ENCODE measurements at regions not wholly inside any gene's neighbourhood (a gene's known extent, or its start where the extent isn't known, plus 50 kb on each side); places are given as distances from the start of the nearest gene placed in this dataset.

- 60% methylated on average over 3 of the region's 3 CpGs for WGBS
- H3K27ac ChIP-seq (ENCODE audit: low read depth in 1 of 2, low read length in 1 of 2): no peak overlapping the region
- H3K4me3 ChIP-seq (ENCODE audit: low read length in 2 of 2): no peak overlapping the region
- no peaks in the 10 kb centered on the region for H3K36me3 ChIP-seq (ENCODE audit: control insufficient read depth in 2 of 2, insufficient read depth in 2 of 2, low read length in 1 of 2)
- no peak for DNase-seq (ENCODE audit: low read depth in 6 of 9, low spot score in 9 of 9)
- peaks cover 0 to 2% of the 10 kb centered on the region in 2 donors for H3K9me3 ChIP-seq (ENCODE audit: control insufficient read depth in 2 of 2, insufficient read depth in 1 of 2, low read length in 1 of 2)
- no peaks in the 10 kb centered on the region for H3K27me3 ChIP-seq (ENCODE audit: control insufficient read depth in 2 of 2, insufficient read depth in 1 of 2, low read length in 1 of 2)
- H3K4me1 ChIP-seq (ENCODE audit: control insufficient read depth in 2 of 2, insufficient read depth in 2 of 2, low read length in 2 of 2): no peaks in the 10 kb centered on the region
These were observed 110.4 kb upstream of the PARD3B start for GRCh38 chr2:204434660-204435462.

GRCh38 chr2:204436230-204436629 is 109.0 kb upstream of the PARD3B start:
- Histone ChIP-seq H3K27me3 (ENCODE audit: control insufficient read depth in 2 of 2, insufficient read depth in 1 of 2, low read length in 1 of 2) (no peaks in the 10 kb centered on the region), H3K4me1 (ENCODE audit: control insufficient read depth in 2 of 2, insufficient read depth in 2 of 2, low read length in 2 of 2) (no peaks in the 10 kb centered on the region), H3K27ac (ENCODE audit: low read depth in 1 of 2, low read length in 1 of 2) (no peak overlapping the region), H3K4me3 (ENCODE audit: low read length in 2 of 2) (no peak overlapping the region), H3K9me3 (ENCODE audit: control insufficient read depth in 2 of 2, insufficient read depth in 1 of 2, low read length in 1 of 2) (peaks cover 0 to 2% of the 10 kb centered on the region in 2 donors), H3K36me3 (ENCODE audit: control insufficient read depth in 2 of 2, insufficient read depth in 2 of 2, low read length in 1 of 2) (no peaks in the 10 kb centered on the region)
- 86% methylated on average over 1 of the region's 1 CpG for WGBS
- no peak for DNase-seq (ENCODE audit: low read depth in 6 of 9, low spot score in 9 of 9)

GRCh38 chr2:204437408-204437807 is 107.9 kb upstream of the PARD3B start:
- DNase-seq (ENCODE audit: low read depth in 6 of 9, low spot score in 9 of 9): no peak
- Histone ChIP-seq H3K4me1 (ENCODE audit: control insufficient read depth in 2 of 2, insufficient read depth in 2 of 2, low read length in 2 of 2) (no peaks in the 10 kb centered on the region), H3K27ac (ENCODE audit: low read depth in 1 of 2, low read length in 1 of 2) (no peak overlapping the region), H3K4me3 (ENCODE audit: low read length in 2 of 2) (no peak overlapping the region), H3K36me3 (ENCODE audit: control insufficient read depth in 2 of 2, insufficient read depth in 2 of 2, low read length in 1 of 2) (no peaks in the 10 kb centered on the region), H3K9me3 (ENCODE audit: control insufficient read depth in 2 of 2, insufficient read depth in 1 of 2, low read length in 1 of 2) (peaks cover 0 to 2% of the 10 kb centered on the region in 2 donors), H3K27me3 (ENCODE audit: control insufficient read depth in 2 of 2, insufficient read depth in 1 of 2, low read length in 1 of 2) (no peaks in the 10 kb centered on the region)
- 88% methylated on average over 5 of the region's 5 CpGs for WGBS

- Histone ChIP-seq H3K36me3 (ENCODE audit: control insufficient read depth in 2 of 2, insufficient read depth in 2 of 2, low read length in 1 of 2) (no peaks in the 10 kb centered on the region), H3K4me3 (ENCODE audit: low read length in 2 of 2) (no peak overlapping the region), H3K27me3 (ENCODE audit: control insufficient read depth in 2 of 2, insufficient read depth in 1 of 2, low read length in 1 of 2) (no peaks in the 10 kb centered on the region), H3K27ac (ENCODE audit: low read depth in 1 of 2, low read length in 1 of 2) (no peak overlapping the region), H3K4me1 (ENCODE audit: control insufficient read depth in 2 of 2, insufficient read depth in 2 of 2, low read length in 2 of 2) (no peaks in the 10 kb centered on the region), H3K9me3 (ENCODE audit: control insufficient read depth in 2 of 2, insufficient read depth in 1 of 2, low read length in 1 of 2) (peaks cover 0 to 1% of the 10 kb centered on the region in 2 donors)
- 89% methylated on average over 18 of the region's 18 CpGs for WGBS
- DNase-seq (ENCODE audit: low read depth in 6 of 9, low spot score in 9 of 9): no peak
These were observed 107.2 kb upstream of the PARD3B start for GRCh38 chr2:204437815-204438756.

- H3K36me3 ChIP-seq (ENCODE audit: control insufficient read depth in 2 of 2, insufficient read depth in 2 of 2, low read length in 1 of 2): no peaks in the 10 kb centered on the region
- no peak overlapping the region for H3K27ac ChIP-seq (ENCODE audit: low read depth in 1 of 2, low read length in 1 of 2)
- no peaks in the 10 kb centered on the region for H3K27me3 ChIP-seq (ENCODE audit: control insufficient read depth in 2 of 2, insufficient read depth in 1 of 2, low read length in 1 of 2)
- H3K4me3 ChIP-seq (ENCODE audit: low read length in 2 of 2): no peak overlapping the region
- H3K9me3 ChIP-seq (ENCODE audit: control insufficient read depth in 2 of 2, insufficient read depth in 1 of 2, low read length in 1 of 2): no peaks in the 10 kb centered on the region
- no peak for DNase-seq (ENCODE audit: low read depth in 6 of 9, low spot score in 9 of 9)
- H3K4me1 ChIP-seq (ENCODE audit: control insufficient read depth in 2 of 2, insufficient read depth in 2 of 2, low read length in 2 of 2): no peaks in the 10 kb centered on the region
These were observed 104.0 kb upstream of the PARD3B start for GRCh38 chr2:204441316-204441715.

GRCh38 chr2:204445149-204445548 is 100.1 kb upstream of the PARD3B start:
- Histone ChIP-seq H3K36me3 (ENCODE audit: control insufficient read depth in 2 of 2, insufficient read depth in 2 of 2, low read length in 1 of 2) (no peaks in the 10 kb centered on the region), H3K9me3 (ENCODE audit: control insufficient read depth in 2 of 2, insufficient read depth in 1 of 2, low read length in 1 of 2) (no peaks in the 10 kb centered on the region), H3K4me1 (ENCODE audit: control insufficient read depth in 2 of 2, insufficient read depth in 2 of 2, low read length in 2 of 2) (no peaks in the 10 kb centered on the region), H3K27me3 (ENCODE audit: control insufficient read depth in 2 of 2, insufficient read depth in 1 of 2, low read length in 1 of 2) (no peaks in the 10 kb centered on the region), H3K4me3 (ENCODE audit: low read length in 2 of 2) (no peak overlapping the region), H3K27ac (ENCODE audit: low read depth in 1 of 2, low read length in 1 of 2) (no peak overlapping the region)
- WGBS: 93% methylated on average over 3 of the region's 3 CpGs
- DNase-seq (ENCODE audit: low read depth in 6 of 9, low spot score in 9 of 9): no peak

- WGBS: 96% methylated on average over 2 of the region's 2 CpGs
- DNase-seq (ENCODE audit: low read depth in 6 of 9, low spot score in 9 of 9): no peak
- Histone ChIP-seq H3K27me3 (ENCODE audit: control insufficient read depth in 2 of 2, insufficient read depth in 1 of 2, low read length in 1 of 2) (no peaks in the 10 kb centered on the region), H3K36me3 (ENCODE audit: control insufficient read depth in 2 of 2, insufficient read depth in 2 of 2, low read length in 1 of 2) (no peaks in the 10 kb centered on the region), H3K4me1 (ENCODE audit: control insufficient read depth in 2 of 2, insufficient read depth in 2 of 2, low read length in 2 of 2) (no peaks in the 10 kb centered on the region), H3K4me3 (ENCODE audit: low read length in 2 of 2) (no peak overlapping the region), H3K9me3 (ENCODE audit: control insufficient read depth in 2 of 2, insufficient read depth in 1 of 2, low read length in 1 of 2) (no peaks in the 10 kb centered on the region), H3K27ac (ENCODE audit: low read depth in 1 of 2, low read length in 1 of 2) (no peak overlapping the region)
These were observed 97.6 kb upstream of the PARD3B start for GRCh38 chr2:204447722-204448121.

GRCh38 chr2:204449977-204450376 is 95.3 kb upstream of the PARD3B start:
- Histone ChIP-seq H3K9me3 (ENCODE audit: control insufficient read depth in 2 of 2, insufficient read depth in 1 of 2, low read length in 1 of 2) (no peaks in the 10 kb centered on the region), H3K4me1 (ENCODE audit: control insufficient read depth in 2 of 2, insufficient read depth in 2 of 2, low read length in 2 of 2) (no peaks in the 10 kb centered on the region), H3K36me3 (ENCODE audit: control insufficient read depth in 2 of 2, insufficient read depth in 2 of 2, low read length in 1 of 2) (no peaks in the 10 kb centered on the region), H3K27me3 (ENCODE audit: control insufficient read depth in 2 of 2, insufficient read depth in 1 of 2, low read length in 1 of 2) (no peaks in the 10 kb centered on the region), H3K27ac (ENCODE audit: low read depth in 1 of 2, low read length in 1 of 2) (no peak overlapping the region), H3K4me3 (ENCODE audit: low read length in 2 of 2) (no peak overlapping the region)
- WGBS: 97% methylated on average over 3 of the region's 3 CpGs
- no peak for DNase-seq (ENCODE audit: low read depth in 6 of 9, low spot score in 9 of 9)

- WGBS: 87% methylated on average over 2 of the region's 2 CpGs
These were observed 93.5 kb upstream of the PARD3B start for GRCh38 chr2:204451766-204452165.

More at GRCh38 chr2:204451766-204452165, 93.5 kb upstream of the PARD3B start:
- Histone ChIP-seq H3K4me1 (ENCODE audit: control insufficient read depth in 2 of 2, insufficient read depth in 2 of 2, low read length in 2 of 2) (no peaks in the 10 kb centered on the region), H3K9me3 (ENCODE audit: control insufficient read depth in 2 of 2, insufficient read depth in 1 of 2, low read length in 1 of 2) (no peaks in the 10 kb centered on the region), H3K27ac (ENCODE audit: low read depth in 1 of 2, low read length in 1 of 2) (no peak overlapping the region), H3K27me3 (ENCODE audit: control insufficient read depth in 2 of 2, insufficient read depth in 1 of 2, low read length in 1 of 2) (no peaks in the 10 kb centered on the region), H3K36me3 (ENCODE audit: control insufficient read depth in 2 of 2, insufficient read depth in 2 of 2, low read length in 1 of 2) (no peaks in the 10 kb centered on the region), H3K4me3 (ENCODE audit: low read length in 2 of 2) (no peak overlapping the region)
- no peak for DNase-seq (ENCODE audit: low read depth in 6 of 9, low spot score in 9 of 9)

All from thymus (tissue), 11 donors.